ENCODE measurements at regions not wholly inside any gene's neighbourhood (a gene's known extent, or its start where the extent isn't known, plus 50 kb on each side); places are given as distances from the start of the nearest gene placed in this dataset.

- H3K36me3 ChIP-seq (ENCODE audit: insufficient read depth, low read length) = no peaks in the 10 kb centered on the region
- H3K27ac ChIP-seq (ENCODE audit: low read length) = no peak overlapping the region
- no peak overlapping the region for H3K4me2 ChIP-seq (ENCODE audit: low read length)
- no peaks in the 10 kb centered on the region for H4K20me1 ChIP-seq (ENCODE audit: insufficient read depth)
- no peak overlapping the region for H3K4me3 ChIP-seq (ENCODE audit: low read length)
- H3K9me2 ChIP-seq (ENCODE audit: insufficient read depth, low read length) = no peaks in the 10 kb centered on the region
- H3K79me2 ChIP-seq (replicated peaks; ENCODE audit: insufficient read depth, low read length) = no peaks in the 10 kb centered on the region
- H3F3A ChIP-seq (ENCODE audit: insufficient read depth, low read length, poor library complexity, severe bottlenecking) = no peaks in the 10 kb centered on the region
- no peaks in the 10 kb centered on the region for H3K9me3 ChIP-seq (ENCODE audit: low read length)
- H3K27me3 ChIP-seq (ENCODE audit: insufficient read depth, low read depth, low read length) = no peaks in the 10 kb centered on the region
- no peak overlapping the region for H3K9ac ChIP-seq (ENCODE audit: low read length)
- TF ChIP-seq MXI1 (conservative IDR thresholded peaks at IDR 0.05; ENCODE audit: poor library complexity, severe bottlenecking) = no peak
- TF ChIP-seq EZH2 (IDR thresholded peaks at IDR 0.05; ENCODE audit: borderline replicate concordance, insufficient read depth, low read length, poor library complexity, severe bottlenecking) = no peak
- TF ChIP-seq CTCF (IDR thresholded peaks at IDR 0.05; ENCODE audit: poor library complexity, severe bottlenecking) = no peak
- no peak for TF ChIP-seq RAD21 (conservative IDR thresholded peaks at IDR 0.05)
- TF ChIP-seq REST (IDR thresholded peaks at IDR 0.05; ENCODE audit: borderline replicate concordance) = no peak
- TF ChIP-seq SMC3 (conservative IDR thresholded peaks at IDR 0.05; ENCODE audit: poor library complexity) = no peak
- no peak for TF ChIP-seq EP300 (conservative IDR thresholded peaks at IDR 0.05; ENCODE audit: poor library complexity, severe bottlenecking)
- TF ChIP-seq TAF1 (IDR thresholded peaks at IDR 0.05; ENCODE audit: low read depth) = no peak
- no peak for TF ChIP-seq POLR2AphosphoS5 (IDR thresholded peaks at IDR 0.05)
- H2AFZ ChIP-seq (ENCODE audit: low read depth, low read length) = no peak overlapping the region
Observed at GRCh38 chr15:31236184-31237042, 90.2 kb upstream of the KLF13 start.

- TF ChIP-seq EZH2 (IDR thresholded peaks at IDR 0.05; ENCODE audit: borderline replicate concordance, insufficient read depth, low read length, poor library complexity, severe bottlenecking) (no peak), MXI1 (conservative IDR thresholded peaks at IDR 0.05; ENCODE audit: poor library complexity, severe bottlenecking) (no peak), POLR2AphosphoS5 (IDR thresholded peaks at IDR 0.05) (no peak), REST (IDR thresholded peaks at IDR 0.05; ENCODE audit: borderline replicate concordance) (no peak), TAF1 (IDR thresholded peaks at IDR 0.05; ENCODE audit: low read depth) (no peak), EP300 (conservative IDR thresholded peaks at IDR 0.05; ENCODE audit: poor library complexity, severe bottlenecking) (no peak), SMC3 (conservative IDR thresholded peaks at IDR 0.05; ENCODE audit: poor library complexity) (no peak), CTCF (IDR thresholded peaks at IDR 0.05; ENCODE audit: poor library complexity, severe bottlenecking) (no peak), RAD21 (conservative IDR thresholded peaks at IDR 0.05) (no peak)
- no peaks in the 10 kb centered on the region for H3K9me3 ChIP-seq (ENCODE audit: low read length)
- no peak overlapping the region for H3K4me2 ChIP-seq (ENCODE audit: low read length)
- no peaks in the 10 kb centered on the region for H3K79me2 ChIP-seq (replicated peaks; ENCODE audit: insufficient read depth, low read length)
- H3K27ac ChIP-seq (ENCODE audit: low read length) = no peak overlapping the region
- H3K9ac ChIP-seq (ENCODE audit: low read length) = no peak overlapping the region
- H3K4me3 ChIP-seq (ENCODE audit: low read length) = no peak overlapping the region
- no peaks in the 10 kb centered on the region for H3K27me3 ChIP-seq (ENCODE audit: insufficient read depth, low read depth, low read length)
- no peaks in the 10 kb centered on the region for H4K20me1 ChIP-seq (ENCODE audit: insufficient read depth)
- H3F3A ChIP-seq (ENCODE audit: insufficient read depth, low read length, poor library complexity, severe bottlenecking) = no peaks in the 10 kb centered on the region
- H2AFZ ChIP-seq (ENCODE audit: low read depth, low read length) = no peak overlapping the region
- no peaks in the 10 kb centered on the region for H3K9me2 ChIP-seq (ENCODE audit: insufficient read depth, low read length)
- H3K36me3 ChIP-seq (ENCODE audit: insufficient read depth, low read length) = no peaks in the 10 kb centered on the region
Observed at GRCh38 chr15:31237043-31237324, 89.7 kb upstream of the KLF13 start.
